ENCODE measurements at regions not wholly inside any gene's neighbourhood (a gene's known extent, or its start where the extent isn't known, plus 50 kb on each side); places are given as distances from the start of the nearest gene placed in this dataset.
A peak's percentile ranks its signal among the peaks of the same experiment; 100 is the strongest.

GRCh38 chr13:95492044-95492801 is 60.3 kb upstream of the CLDN10 start:
- H3K4me3 Mint-ChIP-seq (ENCODE audit: low read depth), result no peak overlapping the region
- no peak for TF ChIP-seq CTCF (IDR thresholded peaks at IDR 0.05; ENCODE audit: unreplicated experiment)
- no peak overlapping the region for H3K27ac Mint-ChIP-seq
- no peaks in the 10 kb centered on the region for H3K4me1 Mint-ChIP-seq (ENCODE audit: low read depth)
- H3K36me3 Mint-ChIP-seq (ENCODE audit: insufficient read depth), result peaks cover 1% of the 10 kb centered on the region
- H3K27me3 Mint-ChIP-seq, result no peaks in the 10 kb centered on the region
- DNase-seq (ENCODE audit: low spot score, unreplicated experiment), result no peak
- peaks cover 29% of the 10 kb centered on the region for H3K9me3 Mint-ChIP-seq (ENCODE audit: low read depth)

DNA sequence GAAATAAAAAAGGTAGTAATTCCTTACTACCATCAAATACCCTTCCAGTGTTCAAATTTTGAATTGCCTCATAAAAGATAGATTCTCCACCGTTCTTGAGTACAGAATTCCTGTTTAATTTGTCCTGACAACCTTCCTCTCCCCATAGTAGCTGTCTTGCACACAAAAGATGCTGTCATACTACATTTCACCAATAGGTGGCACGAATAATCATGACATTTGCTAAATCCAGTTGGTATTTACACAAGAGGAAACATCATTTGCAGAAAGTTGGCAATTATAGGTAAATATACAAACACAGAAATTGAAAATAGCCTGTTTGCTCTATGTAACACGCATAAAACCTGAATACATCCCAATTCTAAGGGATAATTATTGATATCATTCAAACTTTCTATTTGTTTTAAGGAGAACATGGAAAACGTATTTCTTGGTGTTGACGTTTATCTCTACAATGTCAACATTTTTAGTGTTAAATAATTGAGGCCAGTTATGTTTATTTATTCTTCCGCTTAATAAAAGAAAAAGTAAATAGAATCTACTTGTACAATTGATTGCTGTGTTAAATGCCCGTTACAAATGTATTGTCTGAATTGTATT is 58.3 kb upstream of the CLDN10 start:
- peak; percentile 69 for TF ChIP-seq CTCF (IDR thresholded peaks at IDR 0.05; ENCODE audit: unreplicated experiment)
- Mint-ChIP-seq H3K4me1 (ENCODE audit: low read depth) (no peaks in the 10 kb centered on the region), H3K9me3 (ENCODE audit: low read depth) (peaks cover 29% of the 10 kb centered on the region), H3K27ac (no peak overlapping the region), H3K36me3 (ENCODE audit: insufficient read depth) (peaks cover 1% of the 10 kb centered on the region), H3K27me3 (no peaks in the 10 kb centered on the region), H3K4me3 (ENCODE audit: low read depth) (no peak overlapping the region)
- no peak for DNase-seq (ENCODE audit: low spot score, unreplicated experiment)

GRCh38 chr13:95496485-95496884 is 56.0 kb upstream of the CLDN10 start:
- Mint-ChIP-seq H3K36me3 (ENCODE audit: insufficient read depth) (peaks cover 1% of the 10 kb centered on the region), H3K27ac (no peak overlapping the region), H3K9me3 (ENCODE audit: low read depth) (peaks cover 21% of the 10 kb centered on the region), H3K4me1 (ENCODE audit: low read depth) (no peaks in the 10 kb centered on the region), H3K4me3 (ENCODE audit: low read depth) (no peak overlapping the region), H3K27me3 (no peaks in the 10 kb centered on the region)
- no peak for TF ChIP-seq CTCF (IDR thresholded peaks at IDR 0.05; ENCODE audit: unreplicated experiment)
- DNase-seq (ENCODE audit: low spot score, unreplicated experiment), result no peak

GRCh38 chr13:95497381-95497807 is 55.1 kb upstream of the CLDN10 start:
- Mint-ChIP-seq H3K9me3 (ENCODE audit: low read depth) (peaks cover 22% of the 10 kb centered on the region), H3K36me3 (ENCODE audit: insufficient read depth) (peaks cover 1% of the 10 kb centered on the region), H3K27ac (no peak overlapping the region), H3K4me3 (ENCODE audit: low read depth) (no peak overlapping the region), H3K27me3 (no peaks in the 10 kb centered on the region), H3K4me1 (ENCODE audit: low read depth) (no peaks in the 10 kb centered on the region)
- no peak for DNase-seq (ENCODE audit: low spot score, unreplicated experiment)
- no peak for TF ChIP-seq CTCF (IDR thresholded peaks at IDR 0.05; ENCODE audit: unreplicated experiment)

DNA sequence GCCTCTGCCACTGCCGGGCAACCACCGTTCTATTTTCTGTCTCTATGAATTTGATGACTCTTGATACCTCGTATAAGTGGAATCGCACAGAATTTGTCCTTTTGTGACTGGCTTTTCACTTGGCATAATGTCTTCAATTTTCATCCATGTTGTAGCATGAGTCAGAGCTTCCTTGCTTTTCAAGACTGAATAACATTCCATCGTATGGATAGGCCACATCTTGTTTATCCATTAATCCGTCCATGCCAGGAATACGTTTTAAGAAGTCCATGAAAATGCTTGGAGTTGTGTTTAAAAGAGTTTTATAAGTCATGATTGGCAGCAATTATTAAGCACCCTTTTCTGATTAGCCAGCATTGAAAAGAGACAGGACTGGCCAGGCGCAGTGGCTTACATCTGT is 53.6 kb upstream of the CLDN10 start:
- H3K36me3 Mint-ChIP-seq (ENCODE audit: insufficient read depth), result peaks cover 1% of the 10 kb centered on the region
- no peaks in the 10 kb centered on the region for H3K27me3 Mint-ChIP-seq
- no peak for DNase-seq (ENCODE audit: low spot score, unreplicated experiment)
- H3K27ac Mint-ChIP-seq, result no peak overlapping the region
- H3K4me3 Mint-ChIP-seq (ENCODE audit: low read depth), result no peak overlapping the region
- peaks cover 19% of the 10 kb centered on the region for H3K9me3 Mint-ChIP-seq (ENCODE audit: low read depth)
- no peak for TF ChIP-seq CTCF (IDR thresholded peaks at IDR 0.05; ENCODE audit: unreplicated experiment)
- no peaks in the 10 kb centered on the region for H3K4me1 Mint-ChIP-seq (ENCODE audit: low read depth)
